ENCODE measurements at regions not wholly inside any gene's neighbourhood (a gene's known extent, or its start where the extent isn't known, plus 50 kb on each side); places are given as distances from the start of the nearest gene placed in this dataset.

DNA sequence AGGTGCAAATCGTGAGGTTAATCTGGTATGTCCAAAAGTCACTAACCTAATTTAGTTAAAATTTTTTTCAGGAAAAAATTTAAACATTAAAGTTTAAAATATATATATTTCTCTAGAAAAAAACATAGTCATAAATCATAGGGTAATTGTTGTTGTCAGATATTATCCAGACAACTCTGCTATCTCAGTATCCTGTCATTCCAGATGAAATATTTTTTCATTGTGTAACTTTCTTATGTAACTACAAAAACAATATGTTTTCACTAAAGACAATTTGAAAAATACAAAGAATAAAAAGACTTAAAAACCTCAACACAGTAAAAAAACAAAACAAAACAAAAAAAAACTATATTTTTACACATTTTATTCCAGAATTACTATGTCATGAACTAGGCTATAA lies 57.6 kb downstream of the TENT5A start:
- ChIA-PET CTCF (no interaction called here), POLR2A (no interaction called here)
- Histone ChIP-seq H3K36me3 (ENCODE audit: control insufficient read depth, insufficient read depth, low read length) (no peaks in the 10 kb centered on the region), H3K4me3 (ENCODE audit: low read depth, low read length) (no peak overlapping the region), H3K27me3 (ENCODE audit: control insufficient read depth, insufficient read depth, low read length) (no peaks in the 10 kb centered on the region)
- TF ChIP-seq, protein P1, sequence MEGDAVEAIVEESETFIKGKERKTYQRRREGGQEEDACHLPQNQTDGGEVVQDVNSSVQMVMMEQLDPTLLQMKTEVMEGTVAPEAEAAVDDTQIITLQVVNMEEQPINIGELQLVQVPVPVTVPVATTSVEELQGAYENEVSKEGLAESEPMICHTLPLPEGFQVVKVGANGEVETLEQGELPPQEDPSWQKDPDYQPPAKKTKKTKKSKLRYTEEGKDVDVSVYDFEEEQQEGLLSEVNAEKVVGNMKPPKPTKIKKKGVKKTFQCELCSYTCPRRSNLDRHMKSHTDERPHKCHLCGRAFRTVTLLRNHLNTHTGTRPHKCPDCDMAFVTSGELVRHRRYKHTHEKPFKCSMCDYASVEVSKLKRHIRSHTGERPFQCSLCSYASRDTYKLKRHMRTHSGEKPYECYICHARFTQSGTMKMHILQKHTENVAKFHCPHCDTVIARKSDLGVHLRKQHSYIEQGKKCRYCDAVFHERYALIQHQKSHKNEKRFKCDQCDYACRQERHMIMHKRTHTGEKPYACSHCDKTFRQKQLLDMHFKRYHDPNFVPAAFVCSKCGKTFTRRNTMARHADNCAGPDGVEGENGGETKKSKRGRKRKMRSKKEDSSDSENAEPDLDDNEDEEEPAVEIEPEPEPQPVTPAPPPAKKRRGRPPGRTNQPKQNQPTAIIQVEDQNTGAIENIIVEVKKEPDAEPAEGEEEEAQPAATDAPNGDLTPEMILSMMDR (IDR thresholded peaks at IDR 0.05; ENCODE audit: insufficient read depth, low read depth, low read length): no peak
- DNase-seq (ENCODE audit: low read depth): no peak

DNA sequence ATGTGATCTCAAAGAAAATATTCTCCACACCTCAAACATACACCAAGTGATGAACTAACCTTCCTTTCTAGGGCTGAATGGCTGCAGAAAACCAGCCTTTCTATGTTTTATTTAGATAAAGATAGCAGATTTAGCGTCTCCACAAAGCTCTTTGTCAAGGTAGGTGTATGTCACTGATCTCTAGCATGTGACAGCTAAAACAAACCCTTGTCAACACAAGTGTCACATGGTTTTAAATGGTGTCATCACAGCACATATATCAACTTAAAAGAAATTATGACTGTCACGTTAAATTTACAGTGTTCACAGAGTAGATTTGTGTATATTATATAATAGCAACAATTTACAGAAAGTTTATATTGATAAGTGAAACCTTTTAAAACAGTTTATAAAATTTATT lies 58.3 kb downstream of the TENT5A start:
- Histone ChIP-seq H3K4me3 (ENCODE audit: low read depth, low read length) (no peak overlapping the region), H3K27me3 (ENCODE audit: control insufficient read depth, insufficient read depth, low read length) (no peaks in the 10 kb centered on the region), H3K36me3 (ENCODE audit: control insufficient read depth, insufficient read depth, low read length) (no peaks in the 10 kb centered on the region)
- POLR2A ChIA-PET: no interaction called here
- TF ChIP-seq, protein P1 (IDR thresholded peaks at IDR 0.05; ENCODE audit: insufficient read depth, low read depth, low read length): no peak
- no peak for DNase-seq (ENCODE audit: low read depth)
- CTCF ChIA-PET: no interaction called here

DNA sequence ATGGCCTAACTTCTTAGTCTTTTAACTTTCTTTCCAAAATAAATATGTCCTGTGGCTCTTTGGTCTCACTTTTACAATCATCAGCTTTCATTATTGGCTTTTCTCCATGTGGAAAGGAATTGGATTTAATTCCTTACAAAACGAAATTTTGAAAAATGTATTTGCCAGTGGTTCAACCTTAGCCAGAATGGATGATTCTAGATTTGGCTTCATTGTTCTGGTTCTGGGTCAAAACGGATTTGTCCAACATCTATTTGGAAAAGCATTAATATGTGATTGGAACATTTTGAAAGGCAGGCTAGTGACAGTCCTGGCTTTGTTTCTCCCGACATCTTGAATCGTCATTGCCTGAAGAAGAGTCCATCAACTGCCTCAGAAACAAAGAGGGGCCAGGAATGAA lies 59.2 kb downstream of the TENT5A start:
- H3K36me3 ChIP-seq (ENCODE audit: control insufficient read depth, insufficient read depth, low read length): no peaks in the 10 kb centered on the region
- POLR2A ChIA-PET: no interaction called here

DNA sequence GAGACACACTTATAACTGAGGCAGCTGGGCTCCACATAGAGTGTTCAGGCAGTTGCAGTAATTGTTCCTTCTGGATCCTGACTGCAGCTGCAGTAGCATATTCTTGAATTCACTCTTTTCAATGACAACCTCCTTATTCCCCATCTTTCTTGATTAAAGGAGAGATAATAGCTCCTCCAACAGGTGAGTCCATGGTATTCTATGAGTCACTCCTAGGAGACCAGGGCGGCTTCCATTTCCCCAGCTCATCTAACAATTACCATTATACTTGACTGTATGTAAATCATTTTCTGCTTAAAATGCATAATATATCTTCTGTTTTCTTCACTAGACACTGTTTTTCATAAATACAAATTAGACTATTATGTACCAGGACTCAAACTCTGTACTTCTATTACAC lies 62.4 kb downstream of the TENT5A start:
- POLR2A ChIA-PET: no interaction called here
- TF ChIP-seq, protein P1 (IDR thresholded peaks at IDR 0.05; ENCODE audit: insufficient read depth, low read depth, low read length): no peak
- CTCF ChIA-PET: no interaction called here
- H3K27me3 ChIP-seq (ENCODE audit: control insufficient read depth, insufficient read depth, low read length): no peaks in the 10 kb centered on the region
- H3K4me3 ChIP-seq (ENCODE audit: low read depth, low read length): no peak overlapping the region
- no peaks in the 10 kb centered on the region for H3K36me3 ChIP-seq (ENCODE audit: control insufficient read depth, insufficient read depth, low read length)
- no peak for DNase-seq (ENCODE audit: low read depth)

More for the DNA sequence above, 59.2 kb downstream of the TENT5A start:
- no peak for DNase-seq (ENCODE audit: low read depth)
- TF ChIP-seq, protein P1 (IDR thresholded peaks at IDR 0.05; ENCODE audit: insufficient read depth, low read depth, low read length): no peak
- CTCF ChIA-PET: no interaction called here
- H3K27me3 ChIP-seq (ENCODE audit: control insufficient read depth, insufficient read depth, low read length): no peaks in the 10 kb centered on the region
- H3K4me3 ChIP-seq (ENCODE audit: low read depth, low read length): no peak overlapping the region

DNA sequence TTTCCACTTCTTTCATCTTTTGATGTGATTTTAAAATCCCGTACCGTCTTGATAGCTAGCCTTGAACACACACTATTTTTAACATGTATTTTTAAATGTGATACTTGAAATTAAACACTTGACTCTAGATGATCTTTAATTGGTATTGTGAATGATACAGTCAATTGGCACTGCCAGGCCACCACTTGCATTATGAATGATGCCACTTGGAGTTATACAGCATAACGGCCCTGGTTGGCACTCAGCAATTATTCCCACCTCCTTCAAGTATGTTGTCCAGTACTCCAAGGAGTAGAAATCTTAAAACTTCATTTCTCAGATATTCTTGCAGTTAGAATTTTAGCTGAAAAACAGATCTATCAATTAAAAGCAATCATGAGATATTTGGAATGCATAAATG lies 62.9 kb downstream of the TENT5A start:
- TF ChIP-seq, protein P1 (IDR thresholded peaks at IDR 0.05; ENCODE audit: insufficient read depth, low read depth, low read length): no peak
- no peaks in the 10 kb centered on the region for H3K36me3 ChIP-seq (ENCODE audit: control insufficient read depth, insufficient read depth, low read length)
- POLR2A ChIA-PET: no interaction called here
- no peak for DNase-seq (ENCODE audit: low read depth)
- CTCF ChIA-PET: no interaction called here
- H3K27me3 ChIP-seq (ENCODE audit: control insufficient read depth, insufficient read depth, low read length): no peaks in the 10 kb centered on the region
- no peak overlapping the region for H3K4me3 ChIP-seq (ENCODE audit: low read depth, low read length)
